SU-DHL-6 (cell line): ENCODE measurements at regions not wholly inside any gene's neighbourhood (a gene's known extent, or its start where the extent isn't known, plus 50 kb on each side); places are given as distances from the start of the nearest gene placed in this dataset.

Experiments used
- CTCF ChIP-seq: fragments of 200-600 bp; sonication (generic); IDR thresholded peaks from one replicate; pipeline ENCODE4 v1.5.1; 2017; ENCODE audit warnings: antibody characterized with exemption, mild to moderate bottlenecking, low read length, moderate library complexity; ENCODE audit not compliant: insufficient read depth, poor library complexity, severe bottlenecking
- EZH2phosphoT487 ChIP-seq: fragments of 200-600 bp; sonication (generic), shearing (Covaris generic); conservative IDR thresholded peaks from 2 replicates; pipeline ENCODE4 v1.6.1; 2018; ENCODE audit warnings: mild to moderate bottlenecking, antibody characterized with exemption, low read length, moderate library complexity, mixed read lengths

GRCh38 chr16:87216841-87217275 lies 100.3 kb downstream of the C16orf95 start:
- TF ChIP-seq CTCF (no peak), EZH2phosphoT487 (no peak)
